ENCODE measurements at regions not wholly inside any gene's neighbourhood (a gene's known extent, or its start where the extent isn't known, plus 50 kb on each side); places are given as distances from the start of the nearest gene placed in this dataset.
"Not testable (repeated sequence)": the region's sequence is repeated elsewhere in the genome, so short reads cannot be mapped to it uniquely, and the experiment has no call there.

DNA sequence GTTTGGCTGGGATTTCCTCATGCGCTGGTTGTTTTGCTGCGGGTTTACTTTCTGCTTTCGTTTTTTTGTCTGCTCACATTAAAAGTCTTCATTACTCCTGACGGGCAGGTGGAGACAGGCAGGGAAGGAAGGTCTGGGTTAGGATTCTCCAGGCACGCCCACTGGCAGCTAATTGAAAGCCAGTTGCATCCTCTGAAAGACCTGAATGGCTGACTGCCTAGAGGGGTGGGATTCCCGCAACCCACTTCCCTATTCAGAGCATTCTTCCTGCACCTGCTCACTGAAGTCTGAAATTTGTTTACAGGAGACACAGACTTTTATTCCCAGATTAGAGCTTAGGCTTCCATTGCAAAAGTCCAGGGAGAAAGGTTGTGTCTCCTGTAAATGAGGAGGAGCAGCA lies 172.0 kb downstream of the UQCRFS1 start:
- no peak for DNase-seq (ENCODE audit: low spot score)
- Histone ChIP-seq H3K36me3 (ENCODE audit: insufficient read depth, low read length, poor library complexity, severe bottlenecking) (no peaks in the 10 kb centered on the region), H3K27me3 (replicated peaks; ENCODE audit: insufficient read depth, low read depth, low read length, poor library complexity) (no peaks in the 10 kb centered on the region), H3K27ac (ENCODE audit: low read depth, low read length, poor library complexity, severe bottlenecking) (no peak overlapping the region), H3K4me3 (ENCODE audit: low read depth, low read length, poor library complexity, severe bottlenecking) (no peak overlapping the region), H3K4me1 (ENCODE audit: insufficient read depth, low read length, poor library complexity, severe bottlenecking) (no peaks in the 10 kb centered on the region), H3K9me3 (ENCODE audit: low read depth, low read length, poor library complexity, severe bottlenecking) (peaks cover 41% of the 10 kb centered on the region)
- no peak for TF ChIP-seq EZH2 (IDR thresholded peaks at IDR 0.05; ENCODE audit: borderline replicate concordance, low read depth, low read length, poor library complexity, severe bottlenecking)
- no peak for TF ChIP-seq CTCF (conservative IDR thresholded peaks at IDR 0.05; ENCODE audit: low read depth, low read length)
- POLR2A ChIA-PET (ENCODE audit: low non-redundant PET), result no interaction called here
- CTCF ChIA-PET, result no interaction called here
- BruUV-seq (replicated peaks), result no TSS peak
- intact Hi-C loops (cut with micrococcal nuclease; ENCODE audit: unreplicated experiment), result no loop called here

DNA sequence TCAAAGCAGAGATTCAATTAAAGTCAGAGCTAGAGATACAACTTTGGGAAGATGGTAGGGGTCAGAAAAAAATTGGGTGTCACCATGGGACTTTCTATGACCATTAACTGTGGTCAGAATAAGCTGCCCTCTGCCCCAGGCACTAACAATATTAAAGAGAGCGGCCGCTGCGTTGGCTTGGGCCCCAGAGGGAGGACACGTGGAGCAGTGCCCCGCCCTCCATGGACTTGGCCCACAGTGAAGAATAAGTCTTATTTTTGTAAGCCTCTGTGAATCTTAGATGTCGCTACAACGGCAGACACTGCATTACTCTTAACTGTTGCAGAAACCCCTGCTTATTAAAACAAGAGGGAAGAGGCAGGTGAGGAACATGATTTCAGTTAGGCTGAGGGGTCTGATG lies 172.7 kb downstream of the UQCRFS1 start:
- Histone ChIP-seq H3K4me3 (ENCODE audit: low read depth, low read length, poor library complexity, severe bottlenecking) (no peak overlapping the region), H3K4me1 (ENCODE audit: insufficient read depth, low read length, poor library complexity, severe bottlenecking) (no peaks in the 10 kb centered on the region), H3K36me3 (ENCODE audit: insufficient read depth, low read length, poor library complexity, severe bottlenecking) (no peaks in the 10 kb centered on the region), H3K9me3 (ENCODE audit: low read depth, low read length, poor library complexity, severe bottlenecking) (peaks cover 41% of the 10 kb centered on the region), H3K27ac (ENCODE audit: low read depth, low read length, poor library complexity, severe bottlenecking) (no peak overlapping the region), H3K27me3 (replicated peaks; ENCODE audit: insufficient read depth, low read depth, low read length, poor library complexity) (no peaks in the 10 kb centered on the region)
- intact Hi-C loops (cut with micrococcal nuclease; ENCODE audit: unreplicated experiment), result no loop called here
- TF ChIP-seq CTCF (conservative IDR thresholded peaks at IDR 0.05; ENCODE audit: low read depth, low read length) (no peak), EZH2 (IDR thresholded peaks at IDR 0.05; ENCODE audit: borderline replicate concordance, low read depth, low read length, poor library complexity, severe bottlenecking) (no peak)
- BruUV-seq (replicated peaks), result no TSS peak
- ChIA-PET POLR2A (ENCODE audit: low non-redundant PET) (no interaction called here), CTCF (no interaction called here)
- no peak for DNase-seq (ENCODE audit: low spot score)

DNA sequence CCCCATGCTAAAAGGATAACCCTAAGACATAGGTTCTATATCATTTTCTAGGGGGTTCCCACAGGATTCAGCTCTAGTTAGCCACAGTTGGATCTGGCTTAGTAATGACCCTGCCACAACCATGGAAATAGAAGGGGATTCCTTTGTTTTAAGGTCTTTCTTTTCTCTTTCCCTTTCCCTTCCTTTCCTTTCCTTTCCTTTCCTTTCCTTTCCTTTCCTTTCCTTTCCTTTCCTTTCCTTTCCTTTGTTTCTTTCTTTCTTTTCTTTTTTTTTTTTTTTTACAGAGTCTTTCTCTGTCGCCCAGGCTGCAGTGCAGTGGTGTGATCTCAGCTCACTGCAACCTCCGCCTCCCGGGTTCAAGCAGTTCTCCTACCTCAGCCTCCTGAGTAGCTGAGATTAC lies 173.9 kb downstream of the UQCRFS1 start:
- CTCF ChIA-PET, result not testable (repeated sequence)

GRCh38 chr19:29031216-29031615 lies 181.7 kb downstream of the UQCRFS1 start:
- CTCF ChIA-PET, result no interaction called here
- Histone ChIP-seq H3K4me1 (ENCODE audit: insufficient read depth, low read length, poor library complexity, severe bottlenecking) (no peaks in the 10 kb centered on the region), H3K27me3 (replicated peaks; ENCODE audit: insufficient read depth, low read depth, low read length, poor library complexity) (no peaks in the 10 kb centered on the region), H3K4me3 (ENCODE audit: low read depth, low read length, poor library complexity, severe bottlenecking) (no peak overlapping the region), H3K27ac (ENCODE audit: low read depth, low read length, poor library complexity, severe bottlenecking) (no peak overlapping the region), H3K36me3 (ENCODE audit: insufficient read depth, low read length, poor library complexity, severe bottlenecking) (no peaks in the 10 kb centered on the region), H3K9me3 (ENCODE audit: low read depth, low read length, poor library complexity, severe bottlenecking) (peaks cover 18% of the 10 kb centered on the region)
- no peak for TF ChIP-seq EZH2 (IDR thresholded peaks at IDR 0.05; ENCODE audit: borderline replicate concordance, low read depth, low read length, poor library complexity, severe bottlenecking)
- TF ChIP-seq CTCF (conservative IDR thresholded peaks at IDR 0.05; ENCODE audit: low read depth, low read length), result no peak
- POLR2A ChIA-PET (ENCODE audit: low non-redundant PET), result no interaction called here
- no peak for DNase-seq (ENCODE audit: low spot score)
- intact Hi-C loops (cut with micrococcal nuclease; ENCODE audit: unreplicated experiment), result no loop called here
- BruUV-seq (replicated peaks), result no TSS peak

More for the DNA sequence above, 173.9 kb downstream of the UQCRFS1 start:
- H3K4me1 ChIP-seq (ENCODE audit: insufficient read depth, low read length, poor library complexity, severe bottlenecking); H3K36me3 ChIP-seq (ENCODE audit: insufficient read depth, low read length, poor library complexity, severe bottlenecking); H3K27ac ChIP-seq (ENCODE audit: low read depth, low read length, poor library complexity, severe bottlenecking); intact Hi-C loops (cut with micrococcal nuclease; ENCODE audit: unreplicated experiment); H3K27me3 ChIP-seq (replicated peaks; ENCODE audit: insufficient read depth, low read depth, low read length, poor library complexity); POLR2A ChIA-PET (ENCODE audit: low non-redundant PET); H3K4me3 ChIP-seq (ENCODE audit: low read depth, low read length, poor library complexity, severe bottlenecking); DNase-seq (ENCODE audit: low spot score); BruUV-seq (replicated peaks): not testable (repeated sequence)
- peaks cover 34% of the 10 kb centered on the region for H3K9me3 ChIP-seq (ENCODE audit: low read depth, low read length, poor library complexity, severe bottlenecking)
